Mesendoderm (in vitro differentiated cells): ENCODE measurements at regions not wholly inside any gene's neighbourhood (a gene's known extent, or its start where the extent isn't known, plus 50 kb on each side); places are given as distances from the start of the nearest gene placed in this dataset.

Experiments used
- DNase-seq: peaks from one replicate; pipeline ENCODE4 v3.0.0; 2013
- H2AK5ac ChIP-seq: 2 replicates; pipeline ENCODE4 v1.6.1; 2013; ENCODE audit warnings: low read length, inconsistent platforms
- H2BK120ac ChIP-seq: 2 replicates; pipeline ENCODE4 v1.6.1; 2013; ENCODE audit warnings: low read depth, mild to moderate bottlenecking, low read length, moderate library complexity, mixed read lengths
- H2BK15ac ChIP-seq: replicated peaks from 2 replicates; pipeline ENCODE4 v1.6.1; 2013; ENCODE audit warnings: low read depth, mild to moderate bottlenecking, moderate library complexity
- H2BK5ac ChIP-seq: 2 replicates; pipeline ENCODE4 v1.6.1; 2013; ENCODE audit warnings: low read length, inconsistent platforms
- H3K18ac ChIP-seq: 2 replicates; pipeline ENCODE4 v1.6.1; 2013; ENCODE audit warnings: mild to moderate bottlenecking, low read length, mixed read lengths
- H3K23ac ChIP-seq: one replicate; pipeline ENCODE4 v1.6.1; 2013; ENCODE audit warnings: low read length
- H3K27ac ChIP-seq: 2 replicates; pipeline ENCODE4 v1.5.1; 2013; ENCODE audit warnings: low read depth, mild to moderate bottlenecking, inconsistent platforms, low read length, moderate library complexity
- H3K27me3 ChIP-seq: 2 replicates; pipeline ENCODE4 v1.6.1; 2013; ENCODE audit warnings: low read length, control low read depth, mild to moderate bottlenecking, inconsistent platforms; ENCODE audit not compliant: insufficient read depth, poor library complexity
- H3K36me3 ChIP-seq: 2 replicates; pipeline ENCODE4 v1.6.1; 2013; ENCODE audit warnings: low read length, inconsistent platforms; ENCODE audit not compliant: control insufficient read depth, insufficient read depth
- H3K4ac ChIP-seq: one replicate; pipeline ENCODE4 v1.6.1; 2013; ENCODE audit warnings: low read depth, mild to moderate bottlenecking, low read length, moderate library complexity
- H3K4me1 ChIP-seq: 2 replicates; pipeline ENCODE4 v1.6.1; 2013; ENCODE audit warnings: low read depth, low read length, inconsistent platforms; ENCODE audit not compliant: control insufficient read depth
- H3K4me2 ChIP-seq: 2 replicates; pipeline ENCODE4 v1.6.1; 2013; ENCODE audit warnings: low read length
- H3K4me3 ChIP-seq: 2 replicates; pipeline ENCODE4 v1.5.1; 2013; ENCODE audit warnings: mild to moderate bottlenecking, low read length
- H3K56ac ChIP-seq: one replicate; pipeline ENCODE4 v1.6.1; 2013; ENCODE audit warnings: low read length
- H3K79me1 ChIP-seq: 2 replicates; pipeline ENCODE4 v1.6.1; 2013; ENCODE audit warnings: low read length, inconsistent platforms
- H3K79me2 ChIP-seq: 2 replicates; pipeline ENCODE4 v1.6.1; 2013; ENCODE audit warnings: mild to moderate bottlenecking, low read length; ENCODE audit not compliant: control insufficient read depth, insufficient read depth
- H3K9ac ChIP-seq: 2 replicates; pipeline ENCODE4 v1.6.1; 2013; ENCODE audit warnings: low read length, inconsistent platforms
- H4K5ac ChIP-seq: one replicate; pipeline ENCODE4 v1.6.1; 2013; ENCODE audit warnings: low read length
- H4K8ac ChIP-seq: one replicate; pipeline ENCODE4 v1.6.1; 2013; ENCODE audit warnings: low read depth, mild to moderate bottlenecking, control low read depth, low read length, moderate library complexity
- WGBS: extraction: QIAGEN DNeasy Blood & Tissue Kit; methylation state at CpG from one replicate; pipeline ENCODE4 v1.1.7; 2013; ENCODE audit warnings: low lambda C conversion rate, missing lambda C conversion rate; ENCODE audit not compliant: insufficient coverage; ENCODE audit errors: extremely low coverage; 5-methylcytosine and 5-hydroxymethylcytosine counted together

DNA sequence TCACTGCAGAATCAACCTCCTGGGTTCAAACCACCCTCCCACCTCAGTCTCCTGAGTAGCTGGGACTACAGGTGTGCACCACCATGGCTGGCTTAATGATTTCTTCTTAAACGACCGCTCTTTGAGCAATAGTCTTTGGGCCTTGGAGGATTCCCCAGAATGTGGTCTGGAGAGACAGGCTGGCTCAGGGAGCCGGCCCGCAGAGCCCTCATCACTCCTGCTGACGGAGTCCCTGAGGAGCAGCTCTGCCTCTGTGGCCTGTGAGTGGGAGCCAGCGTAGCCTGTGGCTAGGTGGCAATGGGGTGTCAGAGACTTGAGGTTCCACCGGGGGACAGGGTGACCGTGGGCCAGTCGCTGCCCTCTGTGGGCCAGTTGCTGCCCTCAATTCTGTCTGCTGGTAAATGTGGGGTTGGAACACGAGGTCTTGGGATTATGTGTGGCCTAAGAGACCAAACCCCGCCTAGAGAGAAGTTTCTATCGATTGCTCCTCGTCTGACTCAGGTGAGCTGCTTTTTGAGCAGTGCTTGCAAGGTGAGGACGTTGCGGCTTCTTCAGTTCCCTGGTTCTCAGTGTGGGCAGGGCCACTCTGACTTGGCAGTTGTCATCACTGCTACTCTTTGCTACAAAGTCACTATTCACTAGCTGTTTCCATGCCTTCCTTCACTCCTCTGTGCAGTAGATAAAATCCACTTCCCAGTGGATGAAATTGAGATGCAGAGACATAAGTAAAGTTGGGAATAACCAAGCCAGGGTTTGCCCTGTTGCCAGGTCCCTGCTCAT, 124.8 kb upstream of the NECTIN1 start:
- Histone ChIP-seq H3K4me1 (no peaks in the 10 kb centered on the region), H2AK5ac (no peak overlapping the region), H3K9ac (no peak overlapping the region), H3K23ac (no peak overlapping the region), H3K27ac (no peak overlapping the region), H3K18ac (no peak overlapping the region), H4K8ac (no peak overlapping the region), H4K5ac (no peak overlapping the region), H2BK15ac (no peak overlapping the region), H2BK120ac (no peak overlapping the region), H3K4ac (no peak overlapping the region), H3K4me2 (no peak overlapping the region), H3K79me1 (no peaks in the 10 kb centered on the region), H3K4me3 (no peak overlapping the region), H3K27me3 (no peaks in the 10 kb centered on the region), H2BK5ac (no peak overlapping the region), H3K36me3 (no peaks in the 10 kb centered on the region), H3K79me2 (no peaks in the 10 kb centered on the region), H3K56ac (no peak overlapping the region)
- DNase-seq: no peak
- whole genome bisulfite sequencing: no CpG with 5 or more reads among the region's 15 CpGs

DNA sequence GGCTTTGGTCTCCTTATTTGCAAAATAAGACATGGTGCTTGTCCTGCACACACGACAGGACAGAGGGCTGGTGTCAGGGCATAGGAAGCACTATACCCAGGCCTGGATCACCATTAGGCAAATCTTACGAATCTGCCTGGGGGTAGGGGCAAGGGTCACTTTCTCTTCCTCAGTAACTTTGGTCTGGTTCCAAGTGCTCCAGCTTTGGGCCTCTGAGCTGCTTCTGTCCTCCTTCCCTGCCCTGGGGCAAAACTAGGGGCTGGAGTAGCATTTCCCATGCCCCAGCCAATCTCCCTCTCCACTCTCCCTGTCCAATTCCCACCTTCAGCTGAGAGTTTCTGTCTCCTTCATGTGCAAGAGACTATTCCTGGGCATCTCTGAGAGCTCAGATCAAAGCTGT, 123.7 kb upstream of the NECTIN1 start:
- H2AK5ac ChIP-seq: no peak overlapping the region
- H4K5ac ChIP-seq: no peak overlapping the region
- H3K4me2 ChIP-seq: no peak overlapping the region
- no CpG with 5 or more reads among the region's 2 CpGs for WGBS
- H3K36me3 ChIP-seq: no peaks in the 10 kb centered on the region
- H3K4ac ChIP-seq: no peak overlapping the region
- H3K27me3 ChIP-seq: no peaks in the 10 kb centered on the region
- no peak overlapping the region for H3K23ac ChIP-seq
- no peak overlapping the region for H4K8ac ChIP-seq
- no peak overlapping the region for H3K56ac ChIP-seq
- H3K79me1 ChIP-seq: no peaks in the 10 kb centered on the region
- no peak overlapping the region for H2BK15ac ChIP-seq
- no peak overlapping the region for H2BK120ac ChIP-seq
- no peak for DNase-seq
- H3K79me2 ChIP-seq: no peaks in the 10 kb centered on the region
- no peak overlapping the region for H3K27ac ChIP-seq
- no peak overlapping the region for H3K4me3 ChIP-seq
- H3K9ac ChIP-seq: no peak overlapping the region
- no peak overlapping the region for H3K18ac ChIP-seq
- H2BK5ac ChIP-seq: no peak overlapping the region
- H3K4me1 ChIP-seq: no peaks in the 10 kb centered on the region

DNA sequence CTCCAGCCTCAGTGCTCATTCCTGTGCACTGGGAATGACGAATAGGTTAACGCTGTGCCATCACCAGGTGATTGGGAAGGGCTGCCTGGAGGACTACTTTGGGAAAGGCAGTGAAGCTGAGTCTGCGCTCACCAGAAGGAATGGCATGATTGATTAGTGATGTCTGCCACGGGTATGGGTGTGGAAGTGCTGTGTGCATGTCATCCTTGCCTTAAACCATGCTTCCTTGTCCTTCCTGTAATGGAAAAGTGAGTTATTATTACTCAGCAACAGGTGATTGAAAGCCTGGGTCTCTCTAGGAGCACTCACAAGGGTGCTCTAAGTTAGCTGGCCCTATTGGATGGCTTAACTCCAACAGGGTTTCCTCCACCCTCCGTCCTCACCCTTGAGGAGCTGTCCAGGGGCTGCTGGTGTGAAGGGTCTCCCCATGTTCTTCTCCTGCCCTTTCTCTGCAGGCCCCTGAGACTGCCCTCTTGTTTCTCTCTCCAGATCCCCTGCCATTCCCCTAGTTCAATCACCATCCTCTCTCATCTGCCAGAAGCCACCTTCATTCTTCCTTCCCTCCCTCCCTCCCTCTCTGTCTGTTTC, 121.9 kb upstream of the NECTIN1 start:
- no peak overlapping the region for H2BK5ac ChIP-seq
- no peak overlapping the region for H4K8ac ChIP-seq
- no CpG with 5 or more reads among the region's 5 CpGs for WGBS
- H3K18ac ChIP-seq: no peak overlapping the region
- no peak overlapping the region for H3K4me3 ChIP-seq
- no peak overlapping the region for H3K27ac ChIP-seq
- no peaks in the 10 kb centered on the region for H3K4me1 ChIP-seq
- H2BK15ac ChIP-seq: no peak overlapping the region
- H3K4me2 ChIP-seq: no peak overlapping the region
- H2BK120ac ChIP-seq: no peak overlapping the region
- no peak overlapping the region for H3K4ac ChIP-seq
- no peak overlapping the region for H3K56ac ChIP-seq
- H3K23ac ChIP-seq: no peak overlapping the region
- H3K27me3 ChIP-seq: no peaks in the 10 kb centered on the region
- no peak overlapping the region for H3K9ac ChIP-seq
- H3K36me3 ChIP-seq: no peaks in the 10 kb centered on the region
- no peak overlapping the region for H2AK5ac ChIP-seq
- no peaks in the 10 kb centered on the region for H3K79me1 ChIP-seq
- H3K79me2 ChIP-seq: no peaks in the 10 kb centered on the region
- no peak overlapping the region for H4K5ac ChIP-seq
- DNase-seq: no peak

DNA sequence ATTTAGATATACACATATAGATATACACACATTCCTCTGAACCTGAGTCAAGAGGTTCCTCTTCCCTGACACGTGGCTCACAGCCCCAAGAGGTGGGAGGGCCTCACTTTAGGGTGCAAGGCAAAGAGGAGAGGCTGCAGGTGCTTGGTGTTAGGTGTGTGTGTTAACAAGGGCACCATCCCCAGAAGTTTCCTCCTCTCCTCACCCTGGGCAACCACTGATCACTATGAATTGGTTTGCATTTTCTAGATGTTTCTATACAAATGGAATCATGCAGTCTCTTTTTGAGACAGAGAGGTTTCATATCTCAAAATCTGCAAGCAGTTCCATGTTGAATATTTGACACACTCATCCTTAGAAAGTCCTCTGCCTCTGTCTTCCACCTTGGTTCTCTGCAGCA, 120.9 kb upstream of the NECTIN1 start:
- no CpG with 5 or more reads among the region's 1 CpG for WGBS
- H3K27me3 ChIP-seq: no peaks in the 10 kb centered on the region
- H3K4me1 ChIP-seq: peaks cover under 1% of the 10 kb centered on the region

DNA sequence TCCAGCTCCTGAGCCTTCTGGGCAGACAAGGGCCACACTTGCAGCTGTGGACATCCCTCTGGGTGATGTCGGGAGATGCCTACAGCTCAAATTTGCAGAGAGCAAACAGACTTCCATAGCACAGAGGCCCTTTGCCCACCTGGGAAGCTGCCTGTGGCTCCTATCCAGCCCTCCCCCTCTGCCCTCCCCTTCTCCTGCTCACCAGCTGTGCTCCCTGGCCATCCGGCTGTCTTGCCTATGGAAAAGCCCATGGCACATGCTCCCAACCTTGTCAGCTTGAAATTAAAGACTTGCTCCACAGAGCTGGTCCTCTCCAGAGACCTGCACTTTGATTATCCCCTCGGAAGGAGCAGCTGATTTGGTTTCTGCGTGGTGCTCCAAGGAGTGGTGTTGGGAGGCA, 118.9 kb upstream of the NECTIN1 start:
- Histone ChIP-seq H3K27me3 (no peaks in the 10 kb centered on the region), H2BK120ac (no peak overlapping the region), H3K18ac (no peak overlapping the region), H3K36me3 (no peaks in the 10 kb centered on the region), H3K23ac (no peak overlapping the region), H2BK15ac (no peak overlapping the region), H3K79me2 (no peaks in the 10 kb centered on the region), H3K4me3 (no peak overlapping the region), H4K5ac (no peak overlapping the region), H3K56ac (no peak overlapping the region), H4K8ac (no peak overlapping the region), H3K79me1 (no peaks in the 10 kb centered on the region), H3K4ac (no peak overlapping the region), H2AK5ac (no peak overlapping the region), H3K4me2 (no peak overlapping the region), H3K9ac (no peak overlapping the region), H2BK5ac (no peak overlapping the region), H3K27ac (no peak overlapping the region), H3K4me1 (peaks cover 3% of the 10 kb centered on the region)
- no CpG with 5 or more reads among the region's 4 CpGs for WGBS
- no peak for DNase-seq

More for the DNA sequence above, 120.9 kb upstream of the NECTIN1 start:
- Histone ChIP-seq H3K4me2 (no peak overlapping the region), H3K4ac (no peak overlapping the region), H3K9ac (no peak overlapping the region), H2BK5ac (no peak overlapping the region), H3K79me2 (no peaks in the 10 kb centered on the region), H3K23ac (no peak overlapping the region), H3K18ac (no peak overlapping the region), H3K36me3 (no peaks in the 10 kb centered on the region), H3K4me3 (no peak overlapping the region), H3K56ac (no peak overlapping the region), H2AK5ac (no peak overlapping the region), H2BK15ac (no peak overlapping the region), H2BK120ac (no peak overlapping the region), H4K8ac (no peak overlapping the region), H3K79me1 (no peaks in the 10 kb centered on the region), H4K5ac (no peak overlapping the region), H3K27ac (no peak overlapping the region)
- no peak for DNase-seq
